Thyroid gland (tissue), 4 donors: ENCODE measurements at regions not wholly inside any gene's neighbourhood (a gene's known extent, or its start where the extent isn't known, plus 50 kb on each side); places are given as distances from the start of the nearest gene placed in this dataset.

Source experiments
- DNase-seq, 2 donors: peaks; one replicate each; pipeline ENCODE4 v3.0.0-alpha.2; 2019
- H3K27ac ChIP-seq, 3 donors: fragments of 200-600 bp; sonication (generic); 1 replicate in 2 of 3; 2 replicates in 1 of 3; pipeline ENCODE4 v1.5.1; 2016 to 2019; ENCODE audit warnings: mild to moderate bottlenecking in 1 of 3, moderate library complexity in 1 of 3
- H3K27me3 ChIP-seq: fragments of 200-600 bp; sonication (generic); one replicate; pipeline ENCODE4 v1.5.1; 2019
- H3K36me3 ChIP-seq, 2 donors: fragments of 200-600 bp; sonication (generic); one replicate each; pipeline ENCODE4 v1.5.1; 2016 to 2019
- H3K4me1 ChIP-seq, 2 donors: fragments of 200-600 bp; sonication (generic); one replicate each; pipeline ENCODE4 v1.5.1; 2017 to 2019
- H3K4me3 ChIP-seq, 3 donors: fragments of 200-600 bp; sonication (generic); replicated peaks in 1 of 3; 1 replicate in 2 of 3; 2 replicates in 1 of 3; pipeline ENCODE4 v1.5.1; 2016; ENCODE audit warnings: mild to moderate bottlenecking in 1 of 3
- H3K9me3 ChIP-seq: fragments of 200-600 bp; sonication (generic); one replicate; pipeline ENCODE4 v1.5.1; 2017
- CTCF ChIP-seq, 6 experiments: fragments of 200-600 bp in 3 of 6; fragments of 450-650 bp in 3 of 6; sonication (generic) in 3 of 6; IDR thresholded peaks; one replicate each; pipeline ENCODE4 v1.5.1; 2016 to 2019; ENCODE audit warnings: antibody characterized with exemption in 6 of 6, mild to moderate bottlenecking in 2 of 6, inconsistent platforms in 1 of 6, moderate library complexity in 1 of 6
- POLR2A ChIP-seq, 2 donors: fragments of 450-650 bp; IDR thresholded peaks; one replicate each; pipeline ENCODE4 v1.6.1; 2017; ENCODE audit warnings: antibody characterized with exemption in 2 of 2, mild to moderate bottlenecking in 2 of 2, moderate library complexity in 1 of 2
- WGBS, 2 donors: methylation state at CpG; one replicate each; pipeline ENCODE4 v1.1.5; 2017; 5-methylcytosine and 5-hydroxymethylcytosine counted together
- intact Hi-C: fragments of 100-400 bp; cut with DNase I; formaldehyde crosslinking; loops from one replicate; pipeline ENCODE4 v1.15.1; 2023

GRCh38 chr4:186814535-186815070 is 90.9 kb upstream of the FAT1 start:
- 40 to 45% methylated on average over 2 of the region's 2 CpGs for WGBS, 2 donors
- DNase-seq: no peak
- no peaks in the 10 kb centered on the region for H3K9me3 ChIP-seq
- H3K36me3 ChIP-seq: no peaks in the 10 kb centered on the region
- H3K27ac ChIP-seq: no peak overlapping the region
- H3K4me3 ChIP-seq: no peak overlapping the region
- H3K27me3 ChIP-seq: no peaks in the 10 kb centered on the region
- intact Hi-C loops: no loop called here
- no peaks in the 10 kb centered on the region for H3K4me1 ChIP-seq
- TF ChIP-seq POLR2A (IDR thresholded peaks at IDR 0.05): no peak
- no peak for TF ChIP-seq CTCF (IDR thresholded peaks at IDR 0.05)

- Histone ChIP-seq H3K4me3 (no peak overlapping the region), H3K27ac (no peak overlapping the region), H3K4me1 (no peaks in the 10 kb centered on the region), H3K27me3 (no peaks in the 10 kb centered on the region), H3K9me3 (no peaks in the 10 kb centered on the region), H3K36me3 (no peaks in the 10 kb centered on the region)
- WGBS, 2 donors: 80 to 88% methylated on average over 3 of the region's 3 CpGs
- TF ChIP-seq POLR2A (IDR thresholded peaks at IDR 0.05) (no peak), CTCF (IDR thresholded peaks at IDR 0.05) (no peak)
- DNase-seq: no peak
- intact Hi-C loops: no loop called here
These were observed 95.9 kb upstream of the FAT1 start for GRCh38 chr4:186819342-186820086.

- H3K27ac ChIP-seq: no peak overlapping the region
- WGBS, 2 donors: 37 to 40% methylated on average over 4 of the region's 4 CpGs
- TF ChIP-seq POLR2A (IDR thresholded peaks at IDR 0.05) (no peak), CTCF (IDR thresholded peaks at IDR 0.05) (no peak)
- H3K9me3 ChIP-seq: no peaks in the 10 kb centered on the region
- DNase-seq: peak; percentile 11 to 29
- H3K4me3 ChIP-seq: no peak overlapping the region
- no peaks in the 10 kb centered on the region for H3K36me3 ChIP-seq
- H3K27me3 ChIP-seq: no peaks in the 10 kb centered on the region
- intact Hi-C loops: no loop called here
- no peaks in the 10 kb centered on the region for H3K4me1 ChIP-seq
These were observed 96.8 kb upstream of the FAT1 start for GRCh38 chr4:186820391-186820891.

- intact Hi-C loops: no loop called here
- WGBS, 2 donors: 44 to 57% methylated on average over 3 of the region's 3 CpGs
These were observed 100.3 kb upstream of the FAT1 start for GRCh38 chr4:186823989-186824388.

More at GRCh38 chr4:186823989-186824388, 100.3 kb upstream of the FAT1 start:
- no peak for DNase-seq
- no peaks in the 10 kb centered on the region for H3K27me3 ChIP-seq
- no peaks in the 10 kb centered on the region for H3K9me3 ChIP-seq
- no peak for TF ChIP-seq CTCF (IDR thresholded peaks at IDR 0.05)
- no peak for TF ChIP-seq POLR2A (IDR thresholded peaks at IDR 0.05)
- H3K4me1 ChIP-seq: no peaks in the 10 kb centered on the region
- no peaks in the 10 kb centered on the region for H3K36me3 ChIP-seq
- no peak overlapping the region for H3K4me3 ChIP-seq
- H3K27ac ChIP-seq: no peak overlapping the region
